ENCODE measurements at regions not wholly inside any gene's neighbourhood (a gene's known extent, or its start where the extent isn't known, plus 50 kb on each side); places are given as distances from the start of the nearest gene placed in this dataset.
"Not testable (repeated sequence)": the region's sequence is repeated elsewhere in the genome, so short reads cannot be mapped to it uniquely, and the experiment has no call there.

DNA sequence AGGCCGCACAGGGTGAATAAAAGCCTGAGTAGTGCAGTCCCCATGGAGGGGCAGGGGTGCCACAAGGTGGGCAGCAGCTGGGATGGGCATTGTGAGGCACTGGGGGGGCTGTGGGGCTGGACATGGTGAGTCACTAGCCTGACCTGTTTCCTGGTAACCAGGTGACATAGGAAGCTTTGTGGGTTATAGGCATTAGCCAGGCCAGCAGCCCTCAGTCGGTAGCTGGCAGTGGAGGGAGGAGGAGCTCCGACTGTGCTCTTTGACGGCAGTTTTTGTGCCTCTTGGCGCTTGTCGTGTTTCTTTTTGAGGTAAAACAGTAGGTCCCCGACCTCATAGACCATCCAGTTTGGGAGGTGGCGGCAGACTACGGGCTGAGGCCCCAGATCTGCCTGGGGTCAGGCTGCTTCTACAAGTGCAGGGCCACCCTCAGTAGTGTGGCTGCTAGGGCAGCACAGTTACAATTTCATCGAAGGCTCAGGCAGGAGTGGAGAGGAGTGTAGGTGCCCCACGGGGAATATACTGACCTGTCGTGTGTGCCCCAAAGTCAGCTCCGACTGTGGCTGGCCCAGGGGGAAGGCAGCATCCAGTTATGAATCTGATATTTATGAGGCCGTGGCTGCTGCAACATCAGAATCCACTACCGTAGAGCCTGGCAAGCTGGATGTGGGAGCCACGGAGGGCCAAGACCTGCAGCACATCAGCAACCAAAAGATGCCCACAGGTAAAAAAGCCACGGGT is 107.7 kb downstream of the CRYBB2 start:
- TF ChIP-seq, protein P1, sequence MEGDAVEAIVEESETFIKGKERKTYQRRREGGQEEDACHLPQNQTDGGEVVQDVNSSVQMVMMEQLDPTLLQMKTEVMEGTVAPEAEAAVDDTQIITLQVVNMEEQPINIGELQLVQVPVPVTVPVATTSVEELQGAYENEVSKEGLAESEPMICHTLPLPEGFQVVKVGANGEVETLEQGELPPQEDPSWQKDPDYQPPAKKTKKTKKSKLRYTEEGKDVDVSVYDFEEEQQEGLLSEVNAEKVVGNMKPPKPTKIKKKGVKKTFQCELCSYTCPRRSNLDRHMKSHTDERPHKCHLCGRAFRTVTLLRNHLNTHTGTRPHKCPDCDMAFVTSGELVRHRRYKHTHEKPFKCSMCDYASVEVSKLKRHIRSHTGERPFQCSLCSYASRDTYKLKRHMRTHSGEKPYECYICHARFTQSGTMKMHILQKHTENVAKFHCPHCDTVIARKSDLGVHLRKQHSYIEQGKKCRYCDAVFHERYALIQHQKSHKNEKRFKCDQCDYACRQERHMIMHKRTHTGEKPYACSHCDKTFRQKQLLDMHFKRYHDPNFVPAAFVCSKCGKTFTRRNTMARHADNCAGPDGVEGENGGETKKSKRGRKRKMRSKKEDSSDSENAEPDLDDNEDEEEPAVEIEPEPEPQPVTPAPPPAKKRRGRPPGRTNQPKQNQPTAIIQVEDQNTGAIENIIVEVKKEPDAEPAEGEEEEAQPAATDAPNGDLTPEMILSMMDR (IDR thresholded peaks at IDR 0.05; ENCODE audit: insufficient read depth, low read length) = no peak
- no peak for DNase-seq (ENCODE audit: low read depth)
- no peak overlapping the region for H3K4me3 ChIP-seq (ENCODE audit: low read depth, low read length)

DNA sequence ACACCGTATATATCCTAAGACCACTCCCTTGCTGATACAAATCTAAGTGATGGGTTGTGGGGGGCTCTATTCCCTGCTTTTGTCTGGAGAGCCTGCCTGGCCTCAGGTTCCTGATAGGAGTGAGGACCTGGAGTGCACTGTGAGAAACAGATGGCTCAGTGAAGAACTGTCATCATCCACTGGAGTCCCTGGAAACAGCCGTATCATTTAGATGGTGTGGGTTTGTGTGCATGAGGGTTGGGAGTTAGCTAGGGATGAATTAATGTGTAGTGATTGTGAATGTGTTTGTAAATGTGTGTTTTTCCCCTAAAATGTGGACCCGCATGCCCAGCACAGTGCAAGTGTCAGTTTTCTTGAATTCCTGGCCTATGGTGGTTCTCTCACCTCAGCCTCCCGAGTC is 111.6 kb downstream of the CRYBB2 start:
- TF ChIP-seq, protein P1 (IDR thresholded peaks at IDR 0.05; ENCODE audit: insufficient read depth, low read length) = no peak
- H3K4me3 ChIP-seq (ENCODE audit: low read depth, low read length) = no peak overlapping the region
- no peak for DNase-seq (ENCODE audit: low read depth)

DNA sequence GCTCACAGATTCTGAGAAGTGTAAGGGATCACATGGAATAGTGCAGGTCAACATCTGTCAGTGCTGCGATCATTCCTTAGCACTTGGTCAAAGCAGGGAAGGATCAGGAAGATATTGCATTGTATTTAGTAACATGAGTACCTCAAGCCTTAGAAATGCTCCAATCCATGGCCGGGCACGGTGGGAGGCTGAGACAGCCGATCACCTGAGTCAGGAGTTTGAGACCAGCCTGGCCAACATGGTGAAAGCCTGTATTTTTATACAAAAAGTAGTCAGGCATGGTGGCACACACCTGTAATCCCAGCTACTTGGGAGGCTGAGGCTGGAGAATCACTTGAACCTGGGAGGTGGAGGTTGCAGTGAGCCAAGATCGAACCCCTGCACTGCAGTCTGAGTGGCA is 112.5 kb downstream of the CRYBB2 start:
- not testable (repeated sequence) for DNase-seq (ENCODE audit: low read depth); H3K4me3 ChIP-seq (ENCODE audit: low read depth, low read length)

DNA sequence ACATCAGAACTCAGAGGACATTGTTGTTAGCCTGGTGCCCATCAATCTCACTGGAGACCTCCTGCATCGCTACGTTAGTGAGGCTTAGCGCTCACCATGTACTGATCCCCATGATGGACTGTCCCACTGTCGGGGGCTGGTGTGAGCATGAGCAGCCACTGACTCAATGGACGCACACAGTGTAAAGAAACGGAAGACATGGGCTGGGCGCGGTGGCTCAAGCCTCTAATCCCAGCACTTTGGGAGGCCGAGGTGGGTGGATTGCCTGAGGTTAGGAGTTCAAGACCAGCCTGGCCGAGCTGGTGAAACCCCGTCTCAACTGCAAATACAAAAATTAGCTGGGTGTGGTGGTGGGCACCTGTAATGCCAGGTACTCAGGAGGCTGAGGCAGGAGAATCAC is 112.9 kb downstream of the CRYBB2 start:
- no peak overlapping the region for H3K4me3 ChIP-seq (ENCODE audit: low read depth, low read length)
- no peak for DNase-seq (ENCODE audit: low read depth)
- TF ChIP-seq, protein P1 (IDR thresholded peaks at IDR 0.05; ENCODE audit: insufficient read depth, low read length) = no peak

DNA sequence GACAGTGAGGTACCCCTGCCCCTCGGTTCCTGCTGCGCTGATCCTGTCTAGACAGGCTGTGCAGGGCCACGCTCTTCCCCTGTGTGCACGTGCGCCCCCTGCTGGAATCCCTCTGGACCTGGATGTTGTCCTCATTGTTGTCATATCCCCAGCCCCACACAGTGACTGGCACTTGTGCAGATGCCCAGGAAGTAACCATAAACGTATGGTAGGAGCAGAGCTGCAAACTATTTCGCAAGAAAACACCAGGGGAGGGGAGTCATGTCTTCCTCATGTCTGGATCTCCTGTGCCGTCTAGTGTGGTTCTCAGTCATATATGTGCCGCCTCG is 114.7 kb downstream of the CRYBB2 start:
- peak; percentile 14 for DNase-seq (ENCODE audit: low read depth)
- no peak overlapping the region for H3K4me3 ChIP-seq (ENCODE audit: low read depth, low read length)
- TF ChIP-seq, protein P1 (IDR thresholded peaks at IDR 0.05; ENCODE audit: insufficient read depth, low read length) = peak; percentile 50

DNA sequence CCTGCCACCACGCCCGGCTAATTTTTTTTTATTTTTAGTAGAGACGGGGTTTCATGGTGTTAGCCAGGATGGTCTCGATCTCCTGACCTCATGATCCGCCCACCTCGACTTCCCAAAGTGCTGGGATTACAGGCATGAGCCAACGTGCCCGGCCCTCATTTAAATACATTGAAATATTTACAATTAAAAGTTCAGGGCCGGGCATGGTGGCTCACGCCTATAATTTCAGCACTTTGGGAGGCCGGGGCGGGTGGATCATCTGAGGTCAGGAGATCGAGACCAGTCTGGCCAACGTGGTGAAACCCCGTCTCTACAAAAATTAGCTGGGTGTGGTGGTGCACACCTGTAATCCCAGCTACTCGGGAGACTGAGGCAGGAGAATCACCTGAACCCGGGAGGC is 115.2 kb downstream of the CRYBB2 start:
- H3K4me3 ChIP-seq (ENCODE audit: low read depth, low read length); DNase-seq (ENCODE audit: low read depth): not testable (repeated sequence)

DNA sequence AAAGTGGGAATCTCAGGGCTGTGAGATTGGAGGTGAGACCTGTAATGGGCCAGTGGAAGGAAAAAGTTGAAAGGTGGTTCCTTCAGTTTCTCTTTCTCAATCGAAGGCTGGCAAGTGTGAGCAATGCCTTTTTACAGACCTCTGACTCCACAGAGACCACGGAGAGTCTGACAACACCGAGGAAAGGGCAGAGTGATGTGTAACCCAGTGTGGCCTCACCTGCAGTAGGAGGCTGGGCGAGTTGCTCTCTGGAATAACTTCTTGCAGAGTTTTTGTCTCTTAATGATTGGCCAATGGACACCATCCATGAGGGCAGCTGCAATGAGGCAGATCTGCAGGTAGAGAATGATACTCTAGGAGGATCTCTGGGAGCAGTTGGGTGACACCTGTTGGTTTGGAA is 115.8 kb downstream of the CRYBB2 start:
- not testable (repeated sequence) for H3K4me3 ChIP-seq (ENCODE audit: low read depth, low read length); DNase-seq (ENCODE audit: low read depth)

DNA sequence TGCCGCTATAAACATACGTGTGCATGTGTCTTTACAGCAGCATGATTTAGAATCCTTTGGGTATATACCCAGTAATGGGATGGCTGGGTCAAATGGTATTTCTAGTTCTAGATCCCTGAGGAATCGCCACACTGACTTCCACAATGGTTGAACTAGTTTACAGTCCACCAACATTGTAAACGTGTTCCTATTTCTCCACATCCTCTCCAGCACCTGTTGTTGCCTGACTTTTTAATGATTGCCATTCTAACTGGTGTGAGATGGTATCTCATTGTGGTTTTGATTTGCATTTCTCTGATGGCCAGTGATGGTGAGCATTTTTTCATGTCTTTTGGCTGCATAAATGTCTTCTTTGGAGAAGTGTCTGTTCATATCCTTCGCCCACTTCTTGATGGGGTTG is 121.1 kb downstream of the CRYBB2 start:
- not testable (repeated sequence) for DNase-seq (ENCODE audit: low read depth); H3K4me3 ChIP-seq (ENCODE audit: low read depth, low read length)

DNA sequence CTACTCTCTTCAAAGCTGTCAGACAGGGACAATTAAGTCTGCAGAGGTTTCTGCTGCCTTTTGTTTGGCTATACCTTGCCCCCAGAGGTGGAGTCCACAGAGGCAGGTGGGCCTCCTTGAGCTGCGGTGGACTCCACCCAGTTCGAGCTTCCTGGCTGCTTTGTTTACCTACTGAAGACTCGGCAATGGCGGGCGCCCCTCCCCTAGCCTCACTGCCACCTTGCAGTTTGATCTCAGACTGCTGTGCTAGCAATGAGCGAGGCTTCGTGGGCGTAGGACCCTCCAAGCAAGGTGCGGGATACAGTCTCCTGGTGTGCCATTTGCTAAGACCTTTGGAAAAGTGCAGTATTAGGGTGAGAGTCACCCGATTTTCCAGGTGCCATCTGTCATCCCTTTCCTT is 124.9 kb downstream of the CRYBB2 start:
- H3K4me3 ChIP-seq (ENCODE audit: low read depth, low read length); DNase-seq (ENCODE audit: low read depth): not testable (repeated sequence)
